Lower lobe of right lung (tissue), 2 donors: ENCODE measurements at regions not wholly inside any gene's neighbourhood (a gene's known extent, or its start where the extent isn't known, plus 50 kb on each side); places are given as distances from the start of the nearest gene placed in this dataset.

Experiments used
- ATAC-seq, 2 donors: fragments of 200-7000 bp; cut with Tn5 transposase; one replicate each; pipeline ENCODE4 v1.9.1; 2020 to 2022; ENCODE audit warnings: mild to moderate bottlenecking in 2 of 2, moderate library complexity in 2 of 2
- DNase-seq: peaks from one replicate; pipeline ENCODE4 v3.0.0-alpha.2; 2020
- H3K27ac ChIP-seq: fragments of 200-600 bp; one replicate; pipeline ENCODE4 v1.8.0; 2022
- H3K27me3 ChIP-seq: fragments of 200-600 bp; one replicate; pipeline ENCODE4 v1.8.0; 2022; ENCODE audit warnings: low read depth
- H3K36me3 ChIP-seq: fragments of 200-600 bp; one replicate; pipeline ENCODE4 v1.8.0; 2022; ENCODE audit warnings: mild to moderate bottlenecking
- H3K4me1 ChIP-seq: fragments of 200-600 bp; one replicate; pipeline ENCODE4 v1.8.0; 2022
- H3K4me3 ChIP-seq: fragments of 200-600 bp; one replicate; pipeline ENCODE4 v1.8.0; 2022; ENCODE audit warnings: mild to moderate bottlenecking
- H3K9me3 ChIP-seq: fragments of 200-600 bp; one replicate; pipeline ENCODE4 v1.8.0; 2022
- CTCF ChIP-seq: fragments of 200-600 bp; IDR thresholded peaks from one replicate; pipeline ENCODE4 v1.8.0; 2022; ENCODE audit warnings: antibody characterized with exemption, mild to moderate bottlenecking
- intact Hi-C: fragments of 100-400 bp; cut with DNase I; formaldehyde crosslinking; loops from one replicate; pipeline ENCODE4 v1.11.0; 2022
- donor health status: DM: no; HTN: yes; CAD: no; lungs with severe emphysema.

GRCh38 chr6:90387383-90387775, 90.7 kb upstream of the BACH2 start:
- Histone ChIP-seq H3K4me1 (no peaks in the 10 kb centered on the region), H3K9me3 (no peaks in the 10 kb centered on the region), H3K27ac (no peak overlapping the region), H3K4me3 (no peak overlapping the region), H3K36me3 (no peaks in the 10 kb centered on the region), H3K27me3 (peaks cover 7% of the 10 kb centered on the region)
- DNase-seq (no peak), ATAC-seq (no peak)
- intact Hi-C loops = no loop called here
- TF ChIP-seq CTCF = no peak

DNA sequence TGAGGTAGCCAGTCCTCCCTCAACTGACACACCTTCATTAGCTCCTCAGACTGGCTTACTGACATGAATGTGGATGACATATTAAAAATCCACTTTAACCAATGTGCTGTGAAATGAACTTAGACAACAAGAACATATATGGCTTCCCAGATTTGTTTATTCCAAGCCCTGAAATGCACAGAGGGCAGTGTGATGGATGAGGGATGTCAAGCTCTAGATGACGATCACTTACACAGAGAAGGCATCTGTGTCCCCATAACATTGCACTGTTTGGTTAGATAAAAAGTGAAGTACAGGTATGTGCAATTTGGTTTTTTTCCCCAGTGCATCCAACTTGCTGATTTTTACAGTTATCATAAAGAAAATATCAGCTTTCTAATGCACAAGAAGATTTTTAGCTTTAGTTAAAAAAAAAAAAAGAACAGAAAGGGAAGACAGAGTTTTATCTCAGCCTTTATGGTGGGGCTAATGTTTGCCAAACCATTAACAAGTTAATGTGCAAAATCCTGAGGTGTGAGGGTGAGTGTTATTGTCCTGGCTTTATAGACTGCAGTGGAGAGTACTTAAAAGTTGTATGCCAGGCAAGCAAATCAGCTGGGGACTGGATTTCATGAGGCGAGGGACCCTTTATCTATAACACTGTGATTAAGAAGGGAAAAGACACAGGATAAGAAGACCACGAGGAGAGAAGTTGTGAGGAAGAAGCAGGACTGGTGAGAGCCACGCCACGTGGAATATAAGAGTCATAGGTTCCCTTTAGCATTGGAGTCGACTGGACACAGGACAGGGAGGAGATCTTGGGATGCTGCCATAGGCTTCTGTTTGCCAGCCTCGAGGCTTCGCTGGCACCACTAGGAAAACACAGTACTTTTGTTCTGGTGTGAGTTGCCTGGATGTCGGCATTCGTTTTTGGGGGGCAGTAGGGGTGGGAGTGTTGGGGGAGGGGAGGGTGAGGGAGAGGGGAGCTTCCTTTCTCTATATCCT, 90.0 kb upstream of the BACH2 start:
- intact Hi-C loops = no loop called here
- DNase-seq = no peak
- no peak overlapping the region for H3K27ac ChIP-seq
- TF ChIP-seq CTCF = no peak
- ATAC-seq = no peak
- peaks cover 7% of the 10 kb centered on the region for H3K27me3 ChIP-seq
- no peaks in the 10 kb centered on the region for H3K36me3 ChIP-seq
- no peaks in the 10 kb centered on the region for H3K9me3 ChIP-seq
- no peaks in the 10 kb centered on the region for H3K4me1 ChIP-seq
- no peak overlapping the region for H3K4me3 ChIP-seq

GRCh38 chr6:90385759-90386313, 89.2 kb upstream of the BACH2 start:
- Histone ChIP-seq H3K9me3 (no peaks in the 10 kb centered on the region), H3K36me3 (no peaks in the 10 kb centered on the region), H3K4me1 (no peaks in the 10 kb centered on the region), H3K27me3 (peaks cover 7% of the 10 kb centered on the region), H3K4me3 (no peak overlapping the region), H3K27ac (no peak overlapping the region)
- ATAC-seq (no peak), DNase-seq (no peak)
- TF ChIP-seq CTCF = no peak
- intact Hi-C loops = no loop called here

GRCh38 chr6:90384720-90385119, 88.1 kb upstream of the BACH2 start:
- no peaks in the 10 kb centered on the region for H3K4me1 ChIP-seq
- DNase-seq = no peak
- H3K27ac ChIP-seq = no peak overlapping the region
- H3K27me3 ChIP-seq = peaks cover 7% of the 10 kb centered on the region
- no peaks in the 10 kb centered on the region for H3K36me3 ChIP-seq
- intact Hi-C loops = no loop called here
- ATAC-seq = no peak
- no peak overlapping the region for H3K4me3 ChIP-seq
- no peaks in the 10 kb centered on the region for H3K9me3 ChIP-seq
- no peak for TF ChIP-seq CTCF

DNA sequence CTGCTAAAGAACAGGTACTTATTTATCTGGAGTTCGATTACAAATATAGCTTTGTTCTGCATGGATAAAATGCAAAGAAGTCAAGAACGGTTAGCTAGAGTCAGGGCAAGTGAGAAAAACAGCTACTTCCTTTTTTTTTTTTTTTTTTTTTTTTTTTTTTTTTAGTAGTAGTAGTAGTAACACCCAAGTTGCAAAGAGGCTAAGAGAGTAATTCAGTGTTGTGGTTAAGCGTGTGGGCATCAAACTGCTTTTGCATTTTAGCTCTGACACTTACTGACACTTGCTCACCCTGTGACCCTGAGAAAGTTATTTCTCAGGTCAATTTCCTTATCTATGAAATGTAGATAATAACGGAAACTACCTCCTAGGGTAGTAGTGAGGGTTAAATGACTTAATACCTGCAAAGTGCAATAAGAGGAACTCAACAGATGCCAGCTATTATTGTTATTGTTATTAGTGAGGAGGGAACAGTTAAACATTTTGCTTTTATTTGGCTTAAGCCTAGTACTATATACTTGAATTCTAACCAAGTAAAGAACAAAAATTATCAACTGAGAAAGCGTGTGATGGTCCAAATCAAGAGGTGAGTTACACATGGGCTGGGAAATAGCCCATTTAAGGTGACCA, 86.7 kb upstream of the BACH2 start:
- Histone ChIP-seq H3K4me3 (no peak overlapping the region), H3K27me3 (peaks cover 7% of the 10 kb centered on the region), H3K36me3 (no peaks in the 10 kb centered on the region), H3K4me1 (no peaks in the 10 kb centered on the region), H3K9me3 (no peaks in the 10 kb centered on the region), H3K27ac (no peak overlapping the region)
- intact Hi-C loops = no loop called here
- no peak for ATAC-seq
- DNase-seq = no peak
- no peak for TF ChIP-seq CTCF
